ENCODE measurements at regions not wholly inside any gene's neighbourhood (a gene's known extent, or its start where the extent isn't known, plus 50 kb on each side); places are given as distances from the start of the nearest gene placed in this dataset.

- TF ChIP-seq ZBTB33 (IDR thresholded peaks at IDR 0.05; ENCODE audit: extremely low read depth, insufficient replicate concordance, low read length): no peak
- TF ChIP-seq EZH2phosphoT487 (IDR thresholded peaks at IDR 0.05; ENCODE audit: borderline replicate concordance): no peak
Observed at GRCh38 chr14:34251662-34252061, 210.4 kb downstream of the SPTSSA start (continued).

- H3K9me3 ChIP-seq (ENCODE audit: control insufficient read depth in 1 of 2, insufficient read depth in 1 of 2, low read depth in 1 of 2, low read length in 2 of 2): no peaks in the 10 kb centered on the region
Observed at GRCh38 chr14:34250959-34251358, 211.1 kb downstream of the SPTSSA start.

More at GRCh38 chr14:34250959-34251358, 211.1 kb downstream of the SPTSSA start:
- Histone ChIP-seq H3K36me3 (ENCODE audit: control insufficient read depth in 1 of 2, insufficient read depth in 2 of 2, low read length in 2 of 2) (no peaks in the 10 kb centered on the region), H4K20me1 (ENCODE audit: insufficient read depth) (no peaks in the 10 kb centered on the region), H3K27me3 (ENCODE audit: insufficient read depth, low read length) (0 out of 2 replicates have a peak, but pooled peaks cover 5% of the 10 kb centered on the region), H3K79me2 (ENCODE audit: insufficient read depth, low read length) (no peaks in the 10 kb centered on the region), H3K9ac (ENCODE audit: low read length) (no peak overlapping the region), H2AFZ (ENCODE audit: low read depth, low read length, poor library complexity, severe bottlenecking) (no peak overlapping the region), H3K27ac (ENCODE audit: low read depth, low read length) (no peak overlapping the region), H3K4me1 (ENCODE audit: control insufficient read depth in 1 of 2, insufficient read depth in 2 of 2, low read length in 2 of 2) (no peaks in the 10 kb centered on the region), H3K9me2 (ENCODE audit: insufficient read depth) (no peaks in the 10 kb centered on the region), H3K4me2 (ENCODE audit: low read length) (no peak overlapping the region), H3K4me3 (replicated peaks in 1 of 2; ENCODE audit: low read depth in 1 of 2, low read length in 2 of 2) (no peak overlapping the region)
- BruUV-seq (replicated peaks): no TSS peak
- no peak for ATAC-seq
- POLR2A ChIA-PET: no interaction called here
- no peak for TF ChIP-seq FOSL1 (IDR thresholded peaks at IDR 0.05; ENCODE audit: low read depth)
- TF ChIP-seq EZH2 (IDR thresholded peaks at IDR 0.05): no peak
- no peak for TF ChIP-seq ZFX (IDR thresholded peaks at IDR 0.05)
- TF ChIP-seq SRF (IDR thresholded peaks at IDR 0.05; ENCODE audit: low read depth): no peak
- no peak for TF ChIP-seq CBX3 (IDR thresholded peaks at IDR 0.05; ENCODE audit: low read depth)
- no peak for TF ChIP-seq ATF3 (IDR thresholded peaks at IDR 0.05)
- TF ChIP-seq YY1 (IDR thresholded peaks at IDR 0.05; ENCODE audit: extremely low read depth, insufficient replicate concordance, low read depth, low read length): no peak
- TF ChIP-seq CEBPB (IDR thresholded peaks at IDR 0.05; ENCODE audit: low read depth): no peak
- TF ChIP-seq JUND (IDR thresholded peaks at IDR 0.05): no peak
- TF ChIP-seq, protein P1, sequence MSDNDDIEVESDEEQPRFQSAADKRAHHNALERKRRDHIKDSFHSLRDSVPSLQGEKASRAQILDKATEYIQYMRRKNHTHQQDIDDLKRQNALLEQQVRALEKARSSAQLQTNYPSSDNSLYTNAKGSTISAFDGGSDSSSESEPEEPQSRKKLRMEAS (IDR thresholded peaks at IDR 0.05): no peak
- TF ChIP-seq ZNF274 (IDR thresholded peaks at IDR 0.05; ENCODE audit: low read depth, low read length): no peak
- TF ChIP-seq, protein P2, sequence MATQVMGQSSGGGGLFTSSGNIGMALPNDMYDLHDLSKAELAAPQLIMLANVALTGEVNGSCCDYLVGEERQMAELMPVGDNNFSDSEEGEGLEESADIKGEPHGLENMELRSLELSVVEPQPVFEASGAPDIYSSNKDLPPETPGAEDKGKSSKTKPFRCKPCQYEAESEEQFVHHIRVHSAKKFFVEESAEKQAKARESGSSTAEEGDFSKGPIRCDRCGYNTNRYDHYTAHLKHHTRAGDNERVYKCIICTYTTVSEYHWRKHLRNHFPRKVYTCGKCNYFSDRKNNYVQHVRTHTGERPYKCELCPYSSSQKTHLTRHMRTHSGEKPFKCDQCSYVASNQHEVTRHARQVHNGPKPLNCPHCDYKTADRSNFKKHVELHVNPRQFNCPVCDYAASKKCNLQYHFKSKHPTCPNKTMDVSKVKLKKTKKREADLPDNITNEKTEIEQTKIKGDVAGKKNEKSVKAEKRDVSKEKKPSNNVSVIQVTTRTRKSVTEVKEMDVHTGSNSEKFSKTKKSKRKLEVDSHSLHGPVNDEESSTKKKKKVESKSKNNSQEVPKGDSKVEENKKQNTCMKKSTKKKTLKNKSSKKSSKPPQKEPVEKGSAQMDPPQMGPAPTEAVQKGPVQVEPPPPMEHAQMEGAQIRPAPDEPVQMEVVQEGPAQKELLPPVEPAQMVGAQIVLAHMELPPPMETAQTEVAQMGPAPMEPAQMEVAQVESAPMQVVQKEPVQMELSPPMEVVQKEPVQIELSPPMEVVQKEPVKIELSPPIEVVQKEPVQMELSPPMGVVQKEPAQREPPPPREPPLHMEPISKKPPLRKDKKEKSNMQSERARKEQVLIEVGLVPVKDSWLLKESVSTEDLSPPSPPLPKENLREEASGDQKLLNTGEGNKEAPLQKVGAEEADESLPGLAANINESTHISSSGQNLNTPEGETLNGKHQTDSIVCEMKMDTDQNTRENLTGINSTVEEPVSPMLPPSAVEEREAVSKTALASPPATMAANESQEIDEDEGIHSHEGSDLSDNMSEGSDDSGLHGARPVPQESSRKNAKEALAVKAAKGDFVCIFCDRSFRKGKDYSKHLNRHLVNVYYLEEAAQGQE (IDR thresholded peaks at IDR 0.05; ENCODE audit: low read depth): no peak
- TF ChIP-seq EGR1 (IDR thresholded peaks at IDR 0.05; ENCODE audit: low read depth): no peak
- no peak for TF ChIP-seq ELF1 (IDR thresholded peaks at IDR 0.05; ENCODE audit: borderline replicate concordance, low read depth)
- TF ChIP-seq ZBTB33 (IDR thresholded peaks at IDR 0.05; ENCODE audit: extremely low read depth, insufficient replicate concordance, low read length): no peak
- no peak for TF ChIP-seq SIN3A (IDR thresholded peaks at IDR 0.05; ENCODE audit: low read depth)
- CTCF ChIA-PET: no interaction called here
- no peak for DNase-seq (ENCODE audit: low read depth, low spot score)
- intact Hi-C loops (cut with micrococcal nuclease): no loop called here
- RAD21 ChIA-PET (ENCODE audit: low non-redundant PET in 1 of 2, low total read pairs in 2 of 2, uncharacterized antibody in 2 of 2, unreplicated experiment in 2 of 2): no interaction called here

Data from HCT116 (cell line).